Activated CD4-positive, alpha-beta T cell treated with anti-CD3 and anti-CD28 coated beads, Interleukin-10, Interleukin-2, amounts not matched to agents 100 ng/mL and 50 ng/mL, durations not matched to agents 16 hours and 8 hours (primary cell): ENCODE measurements at regions not wholly inside any gene's neighbourhood (a gene's known extent, or its start where the extent isn't known, plus 50 kb on each side); places are given as distances from the start of the nearest gene placed in this dataset.

Experiments used
- DNase-seq: peaks from one replicate; pipeline ENCODE4 v3.0.0-alpha.2; 2020

DNA sequence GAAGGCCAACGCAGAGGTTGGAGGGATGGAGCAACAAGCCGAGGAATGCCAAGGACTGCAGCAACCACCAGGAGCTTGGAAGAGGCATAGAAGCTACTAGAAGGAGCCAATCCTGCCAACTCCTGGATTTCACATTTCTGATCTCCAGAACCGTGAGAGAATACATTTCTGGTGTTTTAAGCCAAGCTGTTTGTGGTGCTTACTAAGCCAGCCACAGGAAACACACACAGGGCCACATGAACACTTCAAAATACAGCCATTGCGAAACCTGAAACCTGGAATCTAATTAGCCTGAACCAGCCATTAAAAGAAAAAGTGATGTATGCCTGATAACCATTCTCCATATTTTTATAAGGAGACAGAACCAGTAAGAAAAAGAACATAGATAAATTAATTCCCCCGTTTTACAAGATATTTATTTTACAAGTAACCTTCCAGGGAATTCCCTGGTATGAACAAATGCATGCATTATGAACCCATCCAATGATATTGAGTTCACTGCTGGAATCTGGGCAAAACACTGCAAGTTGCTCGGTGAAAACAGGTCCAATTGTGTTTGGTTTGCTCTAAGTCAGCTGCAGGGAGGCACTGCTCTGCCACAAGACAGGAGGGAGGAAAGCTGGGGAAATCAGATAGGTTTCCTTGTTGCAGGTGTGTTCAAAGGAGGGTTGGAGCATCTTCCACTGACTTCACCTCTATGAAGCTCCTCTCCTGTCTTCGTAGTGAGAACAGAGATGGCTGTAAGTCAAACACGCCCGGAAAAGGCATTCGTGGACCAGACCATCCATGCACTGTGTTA, 70.2 kb downstream of the ETS2 start:
- no peak for DNase-seq
